ENCODE measurements at regions not wholly inside any gene's neighbourhood (a gene's known extent, or its start where the extent isn't known, plus 50 kb on each side); places are given as distances from the start of the nearest gene placed in this dataset.

GRCh38 chr1:213331631-213332175 is 280.7 kb downstream of the RPS6KC1 start:
- no peak for TF ChIP-seq CTCF (IDR thresholded peaks at IDR 0.05; ENCODE audit: low read depth, low read length)
- no peak for DNase-seq (ENCODE audit: extremely low read depth, low read depth)

GRCh38 chr1:213332491-213332890 is 281.4 kb downstream of the RPS6KC1 start:
- DNase-seq (ENCODE audit: extremely low read depth, low read depth): no peak
- no peak for TF ChIP-seq CTCF (IDR thresholded peaks at IDR 0.05; ENCODE audit: low read depth, low read length)

- no peak for TF ChIP-seq CTCF (IDR thresholded peaks at IDR 0.05; ENCODE audit: low read depth, low read length)
- DNase-seq (ENCODE audit: extremely low read depth, low read depth): no peak
Observed at GRCh38 chr1:213333121-213333520, 282.1 kb downstream of the RPS6KC1 start.

DNA sequence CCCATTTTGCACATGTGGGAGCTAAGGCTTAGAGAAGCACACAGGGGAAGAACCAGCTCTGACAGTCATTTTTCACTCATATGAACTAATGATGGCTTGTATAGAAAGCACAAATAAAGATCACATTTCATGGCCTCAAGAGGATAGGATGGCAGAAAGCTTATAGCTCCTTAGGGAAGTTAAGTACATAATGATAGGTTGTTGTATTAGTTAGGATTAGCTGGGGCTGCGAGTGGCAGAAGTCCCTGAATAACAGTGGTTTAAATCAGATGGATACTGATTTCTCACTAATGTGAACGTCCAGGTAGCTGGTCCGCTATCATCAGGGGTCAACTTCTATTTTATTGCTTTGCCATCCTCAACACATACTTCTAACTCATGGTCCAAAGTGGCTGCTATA is 284.0 kb downstream of the RPS6KC1 start:
- no peak for DNase-seq (ENCODE audit: extremely low read depth, low read depth)
- no peak for TF ChIP-seq CTCF (IDR thresholded peaks at IDR 0.05; ENCODE audit: low read depth, low read length)

GRCh38 chr1:213337025-213337678 is 286.1 kb downstream of the RPS6KC1 start:
- DNase-seq (ENCODE audit: extremely low read depth, low read depth): no peak
- no peak for TF ChIP-seq CTCF (IDR thresholded peaks at IDR 0.05; ENCODE audit: low read depth, low read length)

DNA sequence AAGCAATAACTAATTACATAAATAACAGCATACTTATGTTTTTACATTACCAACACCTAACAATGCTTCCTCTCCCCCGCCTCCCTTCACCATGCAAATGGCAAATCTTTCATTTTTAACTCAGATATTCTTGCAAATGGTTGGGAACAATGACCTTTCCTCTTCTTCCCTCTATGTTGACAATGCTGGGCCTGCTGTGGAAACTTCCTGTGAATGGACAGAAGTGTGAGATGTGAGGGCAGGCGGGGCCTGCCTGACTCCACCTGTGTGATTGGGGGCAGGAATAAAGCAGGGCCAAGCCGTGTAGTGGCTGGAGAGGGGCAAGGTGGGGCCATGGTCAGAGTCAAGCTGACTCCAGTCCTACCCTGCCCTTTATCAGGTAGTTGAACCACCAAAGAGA is 289.6 kb downstream of the RPS6KC1 start:
- DNase-seq (ENCODE audit: extremely low read depth, low read depth): no peak
- no peak for TF ChIP-seq CTCF (IDR thresholded peaks at IDR 0.05; ENCODE audit: low read depth, low read length)

- TF ChIP-seq CTCF (IDR thresholded peaks at IDR 0.05; ENCODE audit: low read depth, low read length): no peak
- no peak for DNase-seq (ENCODE audit: extremely low read depth, low read depth)
Observed at GRCh38 chr1:213345621-213346020, 294.6 kb downstream of the RPS6KC1 start.

Data from AG09319 (cell line).